Testis (tissue), 2 donors: ENCODE measurements at regions not wholly inside any gene's neighbourhood (a gene's known extent, or its start where the extent isn't known, plus 50 kb on each side); places are given as distances from the start of the nearest gene placed in this dataset.

Source experiments
- DNase-seq: peaks from one replicate; pipeline ENCODE4 v3.0.0-alpha.2; 2019
- H3K27ac ChIP-seq, 2 donors: fragments of 200-600 bp; sonication (generic); one replicate each; pipeline ENCODE4 v1.5.1; 2019
- H3K27me3 ChIP-seq: fragments of 200-600 bp; sonication (generic); one replicate; pipeline ENCODE4 v1.5.1; 2019
- H3K36me3 ChIP-seq: fragments of 200-600 bp; sonication (generic); one replicate; pipeline ENCODE4 v1.5.1; 2017; ENCODE audit warnings: low read depth; ENCODE audit errors: missing control alignments
- H3K4me1 ChIP-seq: fragments of 200-600 bp; sonication (generic); one replicate; pipeline ENCODE4 v1.5.1; 2019
- H3K4me3 ChIP-seq, 2 donors: fragments of 200-600 bp; sonication (generic); one replicate each; pipeline ENCODE4 v1.5.1; 2017 to 2019
- H3K9me3 ChIP-seq: fragments of 200-600 bp; sonication (generic); one replicate; pipeline ENCODE4 v1.5.1; 2017
- POLR2A ChIP-seq: fragments of 450-650 bp; IDR thresholded peaks from one replicate; pipeline ENCODE4 v1.6.1; 2017; ENCODE audit warnings: antibody characterized with exemption, mild to moderate bottlenecking, moderate library complexity
- WGBS, 2 donors: methylation state at CpG; one replicate each; pipeline ENCODE4 v1.1.5; 2018; 5-methylcytosine and 5-hydroxymethylcytosine counted together
- intact Hi-C: fragments of 100-400 bp; cut with DNase I; formaldehyde crosslinking; loops from one replicate; pipeline ENCODE4 v1.15.1; 2023; ENCODE audit warnings: low total_unique reads
- TF ChIP-seq, protein P1 (sequence below), 3 experiments: fragments of 450-650 bp in 2 of 3; fragments of 200-600 bp in 1 of 3; sonication (generic) in 1 of 3; IDR thresholded peaks; one replicate each; pipeline ENCODE4 v1.5.1; 2016 to 2019; ENCODE audit warnings: antibody characterized with exemption in 3 of 3, mild to moderate bottlenecking in 2 of 3, moderate library complexity in 1 of 3

DNA sequence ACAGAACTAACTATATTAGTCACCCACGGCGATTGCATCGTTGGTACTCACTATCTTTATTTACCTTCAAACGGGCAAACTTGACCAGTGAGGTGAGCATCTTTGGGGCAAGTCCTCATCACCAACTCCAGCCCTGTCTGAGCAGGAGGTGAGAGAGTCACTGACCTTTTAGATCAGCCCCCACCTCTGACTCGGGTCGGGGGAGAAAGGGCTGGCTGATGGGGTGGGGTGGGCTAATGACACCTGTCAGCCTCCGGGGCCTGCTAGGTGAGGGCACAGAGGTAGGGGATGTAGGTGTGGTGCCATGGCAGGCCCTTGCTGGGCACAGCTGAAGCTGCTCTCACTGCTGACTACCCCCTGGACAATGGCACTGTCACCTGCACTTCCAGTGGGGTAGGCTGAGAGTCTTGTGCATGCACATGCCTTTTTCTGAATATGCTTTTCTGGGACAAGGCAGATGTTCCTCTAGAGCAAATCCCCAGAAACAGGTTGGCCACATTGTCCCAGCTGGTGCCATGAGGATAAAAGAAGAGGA lies 359.5 kb upstream of the MKI67 start:
- intact Hi-C loops: no loop called here
- Histone ChIP-seq H3K4me1 (no peaks in the 10 kb centered on the region), H3K27me3 (no peaks in the 10 kb centered on the region), H3K36me3 (no peaks in the 10 kb centered on the region), H3K9me3 (no peaks in the 10 kb centered on the region), H3K27ac (no peak overlapping the region), H3K4me3 (no peak overlapping the region)
- DNase-seq: no peak
- WGBS, 2 donors: 72 to 75% methylated on average over 7 of the region's 7 CpGs
- no peak for TF ChIP-seq POLR2A
- TF ChIP-seq, protein P1, sequence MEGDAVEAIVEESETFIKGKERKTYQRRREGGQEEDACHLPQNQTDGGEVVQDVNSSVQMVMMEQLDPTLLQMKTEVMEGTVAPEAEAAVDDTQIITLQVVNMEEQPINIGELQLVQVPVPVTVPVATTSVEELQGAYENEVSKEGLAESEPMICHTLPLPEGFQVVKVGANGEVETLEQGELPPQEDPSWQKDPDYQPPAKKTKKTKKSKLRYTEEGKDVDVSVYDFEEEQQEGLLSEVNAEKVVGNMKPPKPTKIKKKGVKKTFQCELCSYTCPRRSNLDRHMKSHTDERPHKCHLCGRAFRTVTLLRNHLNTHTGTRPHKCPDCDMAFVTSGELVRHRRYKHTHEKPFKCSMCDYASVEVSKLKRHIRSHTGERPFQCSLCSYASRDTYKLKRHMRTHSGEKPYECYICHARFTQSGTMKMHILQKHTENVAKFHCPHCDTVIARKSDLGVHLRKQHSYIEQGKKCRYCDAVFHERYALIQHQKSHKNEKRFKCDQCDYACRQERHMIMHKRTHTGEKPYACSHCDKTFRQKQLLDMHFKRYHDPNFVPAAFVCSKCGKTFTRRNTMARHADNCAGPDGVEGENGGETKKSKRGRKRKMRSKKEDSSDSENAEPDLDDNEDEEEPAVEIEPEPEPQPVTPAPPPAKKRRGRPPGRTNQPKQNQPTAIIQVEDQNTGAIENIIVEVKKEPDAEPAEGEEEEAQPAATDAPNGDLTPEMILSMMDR (IDR thresholded peaks at IDR 0.05): no peak

- no peaks in the 10 kb centered on the region for H3K9me3 ChIP-seq
- H3K27ac ChIP-seq: no peak overlapping the region
- 93 to 100% methylated on average over 7 to 16 of the region's 16 CpGs for WGBS, 2 donors
- H3K27me3 ChIP-seq: no peaks in the 10 kb centered on the region
- TF ChIP-seq POLR2A: no peak
- TF ChIP-seq, protein P1 (IDR thresholded peaks at IDR 0.05): no peak
- H3K4me3 ChIP-seq: no peak overlapping the region
- DNase-seq: no peak
- H3K4me1 ChIP-seq: no peaks in the 10 kb centered on the region
- no peaks in the 10 kb centered on the region for H3K36me3 ChIP-seq
- intact Hi-C loops: no loop called here
These were observed 361.3 kb upstream of the MKI67 start for GRCh38 chr10:128487517-128487916.

- no peaks in the 10 kb centered on the region for H3K36me3 ChIP-seq
- DNase-seq: no peak
- TF ChIP-seq POLR2A: no peak
- TF ChIP-seq, protein P1 (IDR thresholded peaks at IDR 0.05): no peak
- H3K27me3 ChIP-seq: no peaks in the 10 kb centered on the region
- H3K9me3 ChIP-seq: no peaks in the 10 kb centered on the region
- H3K4me3 ChIP-seq: no peak overlapping the region
- no peaks in the 10 kb centered on the region for H3K4me1 ChIP-seq
- intact Hi-C loops: no loop called here
- WGBS, 2 donors: 87 to 93% methylated on average over 8 to 13 of the region's 13 CpGs
- H3K27ac ChIP-seq: no peak overlapping the region
These were observed 363.4 kb upstream of the MKI67 start for GRCh38 chr10:128489324-128490247.

GRCh38 chr10:128491686-128492085 lies 365.5 kb upstream of the MKI67 start:
- 92% methylated on average over 5 of the region's 5 CpGs; no CpG with 5 or more reads in 1 of the 2 donors for WGBS, 2 donors
- intact Hi-C loops: no loop called here
- TF ChIP-seq, protein P1 (IDR thresholded peaks at IDR 0.05): no peak
- no peak for TF ChIP-seq POLR2A

More at GRCh38 chr10:128491686-128492085, 365.5 kb upstream of the MKI67 start:
- H3K27me3 ChIP-seq: no peaks in the 10 kb centered on the region
- no peaks in the 10 kb centered on the region for H3K9me3 ChIP-seq
- no peak overlapping the region for H3K27ac ChIP-seq
- DNase-seq: no peak
- H3K4me3 ChIP-seq: no peak overlapping the region
- H3K36me3 ChIP-seq: no peaks in the 10 kb centered on the region
- no peaks in the 10 kb centered on the region for H3K4me1 ChIP-seq
